ENCODE measurements at regions not wholly inside any gene's neighbourhood (a gene's known extent, or its start where the extent isn't known, plus 50 kb on each side); places are given as distances from the start of the nearest gene placed in this dataset.

- CTCF ChIA-PET, result interaction anchor here (0.7 kb wide), 1 partner anchor 76 kb away, joined by 3 read pairs; no protein-coding TSS in a partner anchor
- no peak for DNase-seq (ENCODE audit: extremely low spot score)
- POLR2A ChIA-PET, result no interaction called here
- TF ChIP-seq TARDBP (IDR thresholded peaks at IDR 0.05) (no peak), PKNOX1 (IDR thresholded peaks at IDR 0.05) (no peak), BHLHE40 (IDR thresholded peaks at IDR 0.05; ENCODE audit: borderline replicate concordance) (no peak), LEF1 (IDR thresholded peaks at IDR 0.05; ENCODE audit: borderline replicate concordance) (no peak), CTBP1 (IDR thresholded peaks at IDR 0.05; ENCODE audit: borderline replicate concordance) (no peak), L3MBTL2 (conservative IDR thresholded peaks at IDR 0.05) (no peak), FOXM1 (IDR thresholded peaks at IDR 0.05; ENCODE audit: borderline replicate concordance) (no peak), SUZ12 (IDR thresholded peaks at IDR 0.05) (no peak), ZNF384 (IDR thresholded peaks at IDR 0.05) (no peak), HDGF (IDR thresholded peaks at IDR 0.05; ENCODE audit: borderline replicate concordance) (no peak), FOXA1 (IDR thresholded peaks at IDR 0.05) (no peak), ARNT (IDR thresholded peaks at IDR 0.05) (no peak)
These were observed 104.9 kb upstream of the C14orf180 start for GRCh38 chr14:104474495-104475213.

- ChIA-PET POLR2A (no interaction called here), CTCF (no interaction called here)
- no peak for DNase-seq (ENCODE audit: extremely low spot score)
- TF ChIP-seq CTBP1 (IDR thresholded peaks at IDR 0.05; ENCODE audit: borderline replicate concordance) (no peak), HDGF (IDR thresholded peaks at IDR 0.05; ENCODE audit: borderline replicate concordance) (no peak), ZNF384 (IDR thresholded peaks at IDR 0.05) (no peak), ELF4 (IDR thresholded peaks at IDR 0.05) (no peak), BHLHE40 (IDR thresholded peaks at IDR 0.05; ENCODE audit: borderline replicate concordance) (no peak), FOXK2 (IDR thresholded peaks at IDR 0.05) (no peak), SP1 (IDR thresholded peaks at IDR 0.05) (no peak), NFRKB (IDR thresholded peaks at IDR 0.05) (no peak), L3MBTL2 (conservative IDR thresholded peaks at IDR 0.05) (no peak), SUZ12 (IDR thresholded peaks at IDR 0.05) (no peak), LEF1 (IDR thresholded peaks at IDR 0.05; ENCODE audit: borderline replicate concordance) (no peak), ARNT (IDR thresholded peaks at IDR 0.05) (no peak), TARDBP (IDR thresholded peaks at IDR 0.05) (no peak)
These were observed 104.3 kb upstream of the C14orf180 start for GRCh38 chr14:104475256-104475655.

- no peak for DNase-seq (ENCODE audit: extremely low spot score)
- ChIA-PET POLR2A (no interaction called here), CTCF (no interaction called here)
- TF ChIP-seq CTBP1 (IDR thresholded peaks at IDR 0.05; ENCODE audit: borderline replicate concordance), result no peak
- no peak for TF ChIP-seq LEF1 (IDR thresholded peaks at IDR 0.05; ENCODE audit: borderline replicate concordance)
- TF ChIP-seq ARNT (IDR thresholded peaks at IDR 0.05), result no peak
- no peak for TF ChIP-seq HDGF (IDR thresholded peaks at IDR 0.05; ENCODE audit: borderline replicate concordance)
- no peak for TF ChIP-seq TARDBP (IDR thresholded peaks at IDR 0.05)
- TF ChIP-seq PKNOX1 (IDR thresholded peaks at IDR 0.05), result no peak
- TF ChIP-seq ZNF384 (IDR thresholded peaks at IDR 0.05), result no peak
- no peak for TF ChIP-seq L3MBTL2 (conservative IDR thresholded peaks at IDR 0.05)
- TF ChIP-seq NFRKB (IDR thresholded peaks at IDR 0.05), result no peak
- TF ChIP-seq BHLHE40 (IDR thresholded peaks at IDR 0.05; ENCODE audit: borderline replicate concordance), result no peak
- no peak for TF ChIP-seq SP1 (IDR thresholded peaks at IDR 0.05)
- TF ChIP-seq FOXA1 (IDR thresholded peaks at IDR 0.05), result no peak
- no peak for TF ChIP-seq ELF4 (IDR thresholded peaks at IDR 0.05)
These were observed 103.8 kb upstream of the C14orf180 start for GRCh38 chr14:104475802-104476201.

GRCh38 chr14:104476437-104476836 lies 103.1 kb upstream of the C14orf180 start:
- DNase-seq (ENCODE audit: extremely low spot score), result no peak
- ChIA-PET CTCF (no interaction called here), POLR2A (no interaction called here)
- TF ChIP-seq TARDBP (IDR thresholded peaks at IDR 0.05), result no peak
- no peak for TF ChIP-seq NFRKB (IDR thresholded peaks at IDR 0.05)

GRCh38 chr14:104477117-104477623 lies 102.4 kb upstream of the C14orf180 start:
- CTCF ChIA-PET, result no interaction called here
- DNase-seq (ENCODE audit: extremely low spot score), result no peak
- TF ChIP-seq ZNF384 (IDR thresholded peaks at IDR 0.05) (no peak), SUZ12 (IDR thresholded peaks at IDR 0.05) (no peak), LEF1 (IDR thresholded peaks at IDR 0.05; ENCODE audit: borderline replicate concordance) (no peak), NFRKB (IDR thresholded peaks at IDR 0.05) (no peak), L3MBTL2 (conservative IDR thresholded peaks at IDR 0.05) (no peak)
- POLR2A ChIA-PET, result no interaction called here

GRCh38 chr14:104477666-104478380 lies 101.7 kb upstream of the C14orf180 start:
- TF ChIP-seq FOXK2 (IDR thresholded peaks at IDR 0.05), result no peak
- no peak for TF ChIP-seq PKNOX1 (IDR thresholded peaks at IDR 0.05)
- TF ChIP-seq LEF1 (IDR thresholded peaks at IDR 0.05; ENCODE audit: borderline replicate concordance), result no peak
- no peak for TF ChIP-seq CTBP1 (IDR thresholded peaks at IDR 0.05; ENCODE audit: borderline replicate concordance)
- no peak for TF ChIP-seq FOXM1 (IDR thresholded peaks at IDR 0.05; ENCODE audit: borderline replicate concordance)
- TF ChIP-seq BHLHE40 (IDR thresholded peaks at IDR 0.05; ENCODE audit: borderline replicate concordance), result no peak
- TF ChIP-seq SP1 (IDR thresholded peaks at IDR 0.05), result no peak
- TF ChIP-seq HDGF (IDR thresholded peaks at IDR 0.05; ENCODE audit: borderline replicate concordance), result no peak
- TF ChIP-seq ELF4 (IDR thresholded peaks at IDR 0.05), result no peak
- no peak for TF ChIP-seq FOXA1 (IDR thresholded peaks at IDR 0.05)
- no peak for TF ChIP-seq SUZ12 (IDR thresholded peaks at IDR 0.05)
- no peak for TF ChIP-seq L3MBTL2 (conservative IDR thresholded peaks at IDR 0.05)
- no peak for TF ChIP-seq ARNT (IDR thresholded peaks at IDR 0.05)
- ChIA-PET POLR2A (no interaction called here), CTCF (no interaction called here)
- no peak for DNase-seq (ENCODE audit: extremely low spot score)

All from HEK293T (cell line).